Thyroid gland (tissue), 4 donors: ENCODE measurements at regions not wholly inside any gene's neighbourhood (a gene's known extent, or its start where the extent isn't known, plus 50 kb on each side); places are given as distances from the start of the nearest gene placed in this dataset.
"Not testable (repeated sequence)": the region's sequence is repeated elsewhere in the genome, so short reads cannot be mapped to it uniquely, and the experiment has no call there.

Experiments used
- DNase-seq, 2 donors: peaks; one replicate each; pipeline ENCODE4 v3.0.0-alpha.2; 2019
- H3K27ac ChIP-seq, 3 donors: fragments of 200-600 bp; sonication (generic); 1 replicate in 2 of 3; 2 replicates in 1 of 3; pipeline ENCODE4 v1.5.1; 2016 to 2019; ENCODE audit warnings: mild to moderate bottlenecking in 1 of 3, moderate library complexity in 1 of 3
- H3K27me3 ChIP-seq: fragments of 200-600 bp; sonication (generic); one replicate; pipeline ENCODE4 v1.5.1; 2019
- H3K36me3 ChIP-seq, 2 donors: fragments of 200-600 bp; sonication (generic); one replicate each; pipeline ENCODE4 v1.5.1; 2016 to 2019
- H3K4me1 ChIP-seq, 2 donors: fragments of 200-600 bp; sonication (generic); one replicate each; pipeline ENCODE4 v1.5.1; 2017 to 2019
- H3K4me3 ChIP-seq, 3 donors: fragments of 200-600 bp; sonication (generic); replicated peaks in 1 of 3; 1 replicate in 2 of 3; 2 replicates in 1 of 3; pipeline ENCODE4 v1.5.1; 2016; ENCODE audit warnings: mild to moderate bottlenecking in 1 of 3
- H3K9me3 ChIP-seq: fragments of 200-600 bp; sonication (generic); one replicate; pipeline ENCODE4 v1.5.1; 2017
- POLR2A ChIP-seq, 2 donors: fragments of 450-650 bp; IDR thresholded peaks; one replicate each; pipeline ENCODE4 v1.6.1; 2017; ENCODE audit warnings: antibody characterized with exemption in 2 of 2, mild to moderate bottlenecking in 2 of 2, moderate library complexity in 1 of 2
- WGBS, 2 donors: methylation state at CpG; one replicate each; pipeline ENCODE4 v1.1.5; 2017; 5-methylcytosine and 5-hydroxymethylcytosine counted together
- intact Hi-C: fragments of 100-400 bp; cut with DNase I; formaldehyde crosslinking; loops from one replicate; pipeline ENCODE4 v1.15.1; 2023
- TF ChIP-seq, protein P1 (sequence below), 6 experiments: fragments of 200-600 bp in 3 of 6; fragments of 450-650 bp in 3 of 6; sonication (generic) in 3 of 6; IDR thresholded peaks; one replicate each; pipeline ENCODE4 v1.5.1; 2016 to 2019; ENCODE audit warnings: antibody characterized with exemption in 6 of 6, mild to moderate bottlenecking in 2 of 6, inconsistent platforms in 1 of 6, moderate library complexity in 1 of 6

DNA sequence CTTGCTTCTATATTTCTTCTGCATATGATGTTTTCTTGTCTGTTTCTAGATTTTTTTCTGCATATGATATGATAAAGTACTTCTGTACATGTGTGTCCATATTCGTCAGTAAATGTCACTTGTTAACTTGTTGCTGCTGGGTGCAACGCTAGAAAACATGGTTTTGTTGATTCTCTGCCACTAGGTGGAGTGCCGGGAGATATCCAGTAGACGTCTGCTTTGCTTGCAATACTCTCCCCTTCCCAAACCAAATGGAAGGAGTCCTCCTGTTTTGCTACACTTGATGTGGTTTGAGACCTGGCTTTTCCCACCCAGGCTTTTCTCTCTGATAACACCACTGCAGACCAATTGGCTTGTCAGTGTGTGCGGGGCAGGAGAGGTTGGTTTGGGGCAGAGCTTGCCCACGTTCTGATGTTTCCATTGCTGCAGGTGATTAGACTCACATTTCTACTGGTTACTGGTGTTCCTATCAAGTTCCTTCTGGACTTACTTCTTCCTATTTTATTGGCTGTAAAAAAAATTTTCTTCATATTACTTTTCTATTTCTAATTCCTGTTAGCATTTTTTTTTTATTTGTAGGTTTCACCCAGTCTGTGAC is 900.0 kb upstream of the CDH10 start:
- no peak overlapping the region for H3K4me3 ChIP-seq
- intact Hi-C loops, result no loop called here
- H3K27ac ChIP-seq, result no peak overlapping the region
- no peak for DNase-seq
- TF ChIP-seq POLR2A (IDR thresholded peaks at IDR 0.05), result no peak
- TF ChIP-seq, protein P1, sequence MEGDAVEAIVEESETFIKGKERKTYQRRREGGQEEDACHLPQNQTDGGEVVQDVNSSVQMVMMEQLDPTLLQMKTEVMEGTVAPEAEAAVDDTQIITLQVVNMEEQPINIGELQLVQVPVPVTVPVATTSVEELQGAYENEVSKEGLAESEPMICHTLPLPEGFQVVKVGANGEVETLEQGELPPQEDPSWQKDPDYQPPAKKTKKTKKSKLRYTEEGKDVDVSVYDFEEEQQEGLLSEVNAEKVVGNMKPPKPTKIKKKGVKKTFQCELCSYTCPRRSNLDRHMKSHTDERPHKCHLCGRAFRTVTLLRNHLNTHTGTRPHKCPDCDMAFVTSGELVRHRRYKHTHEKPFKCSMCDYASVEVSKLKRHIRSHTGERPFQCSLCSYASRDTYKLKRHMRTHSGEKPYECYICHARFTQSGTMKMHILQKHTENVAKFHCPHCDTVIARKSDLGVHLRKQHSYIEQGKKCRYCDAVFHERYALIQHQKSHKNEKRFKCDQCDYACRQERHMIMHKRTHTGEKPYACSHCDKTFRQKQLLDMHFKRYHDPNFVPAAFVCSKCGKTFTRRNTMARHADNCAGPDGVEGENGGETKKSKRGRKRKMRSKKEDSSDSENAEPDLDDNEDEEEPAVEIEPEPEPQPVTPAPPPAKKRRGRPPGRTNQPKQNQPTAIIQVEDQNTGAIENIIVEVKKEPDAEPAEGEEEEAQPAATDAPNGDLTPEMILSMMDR (IDR thresholded peaks at IDR 0.05), result peak in 1 of 6 experiments; percentile 31
- no peaks in the 10 kb centered on the region for H3K36me3 ChIP-seq
- H3K9me3 ChIP-seq, result no peaks in the 10 kb centered on the region
- no peaks in the 10 kb centered on the region for H3K4me1 ChIP-seq
- no peaks in the 10 kb centered on the region for H3K27me3 ChIP-seq
- 27% methylated on average over 6 of the region's 6 CpGs for WGBS, 2 donors

- H3K27ac ChIP-seq, result no peak overlapping the region
- no peaks in the 10 kb centered on the region for H3K4me1 ChIP-seq
- H3K27me3 ChIP-seq, result no peaks in the 10 kb centered on the region
- intact Hi-C loops, result no loop called here
- H3K36me3 ChIP-seq, result no peaks in the 10 kb centered on the region
- no peak for DNase-seq
- TF ChIP-seq, protein P1 (IDR thresholded peaks at IDR 0.05), result no peak
- no peak for TF ChIP-seq POLR2A (IDR thresholded peaks at IDR 0.05)
- no peaks in the 10 kb centered on the region for H3K9me3 ChIP-seq
- no peak overlapping the region for H3K4me3 ChIP-seq
- WGBS, 2 donors, result 90 to 93% methylated on average over 2 of the region's 2 CpGs
These were observed 895.9 kb upstream of the CDH10 start for GRCh38 chr5:25540628-25541027.

DNA sequence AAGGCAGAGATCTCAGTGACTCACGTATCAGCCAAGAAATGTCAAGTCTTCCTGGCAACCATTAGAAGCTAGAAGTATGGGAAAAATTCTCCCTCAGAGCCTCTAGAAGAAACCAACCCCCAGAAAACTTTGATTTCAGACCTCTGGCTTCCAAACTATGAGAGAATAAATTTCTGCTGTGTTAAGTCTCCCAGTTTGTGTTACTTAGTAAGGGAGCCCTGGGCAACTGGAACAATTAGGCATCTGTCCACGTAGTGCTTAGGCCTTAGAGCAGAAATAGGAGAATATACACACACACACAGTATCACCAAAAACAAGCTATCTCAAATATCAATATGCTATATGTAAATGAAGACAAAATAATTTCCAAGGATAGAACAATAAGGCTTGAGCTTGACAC is 894.8 kb upstream of the CDH10 start:
- no peak for TF ChIP-seq POLR2A (IDR thresholded peaks at IDR 0.05)
- TF ChIP-seq, protein P1 (IDR thresholded peaks at IDR 0.05), result no peak
- H3K27ac ChIP-seq, result no peak overlapping the region
- intact Hi-C loops, result no loop called here
- H3K9me3 ChIP-seq, result no peaks in the 10 kb centered on the region
- no peaks in the 10 kb centered on the region for H3K36me3 ChIP-seq
- H3K4me1 ChIP-seq, result no peaks in the 10 kb centered on the region
- DNase-seq, result no peak
- H3K27me3 ChIP-seq, result no peaks in the 10 kb centered on the region
- no peak overlapping the region for H3K4me3 ChIP-seq
- 56 to 72% methylated on average over 2 of the region's 2 CpGs for WGBS, 2 donors

GRCh38 chr5:25536461-25536860 is 891.7 kb upstream of the CDH10 start:
- H3K9me3 ChIP-seq, H3K36me3 ChIP-seq, H3K27me3 ChIP-seq, H3K27ac ChIP-seq, intact Hi-C loops, H3K4me3 ChIP-seq, H3K4me1 ChIP-seq, DNase-seq: not testable (repeated sequence)
- WGBS, 2 donors, result 68 to 70% methylated on average over 6 of the region's 6 CpGs

DNA sequence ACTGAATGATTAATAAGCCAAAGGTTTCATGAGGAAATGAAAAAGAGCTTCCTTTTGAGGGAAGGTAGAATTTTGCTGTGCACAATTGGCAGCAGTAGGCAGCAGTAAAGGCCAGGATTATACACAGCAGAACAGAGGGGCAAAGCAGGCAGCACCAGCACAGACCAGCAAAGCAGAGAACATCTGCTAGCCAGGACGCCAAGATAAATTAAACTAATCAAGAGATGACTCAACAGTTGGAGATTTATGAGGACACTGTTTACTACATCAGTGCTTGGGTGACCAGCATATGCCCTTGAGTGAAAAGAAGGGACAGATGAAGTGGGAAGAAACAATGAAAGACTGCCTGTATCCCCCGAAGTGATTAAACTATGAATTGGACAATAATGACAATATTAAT is 871.4 kb upstream of the CDH10 start:
- H3K36me3 ChIP-seq, result no peaks in the 10 kb centered on the region
- H3K4me1 ChIP-seq, result no peaks in the 10 kb centered on the region
- WGBS, 2 donors, result 67 to 78% methylated on average over 2 of the region's 2 CpGs
- no peak for DNase-seq
- no peak overlapping the region for H3K4me3 ChIP-seq
- no peak overlapping the region for H3K27ac ChIP-seq
- TF ChIP-seq, protein P1 (IDR thresholded peaks at IDR 0.05), result no peak
- no peak for TF ChIP-seq POLR2A (IDR thresholded peaks at IDR 0.05)
- intact Hi-C loops, result no loop called here
- H3K9me3 ChIP-seq, result no peaks in the 10 kb centered on the region
- H3K27me3 ChIP-seq, result no peaks in the 10 kb centered on the region

- Histone ChIP-seq H3K27me3 (no peaks in the 10 kb centered on the region), H3K27ac (no peak overlapping the region), H3K36me3 (no peaks in the 10 kb centered on the region), H3K4me3 (no peak overlapping the region), H3K4me1 (no peaks in the 10 kb centered on the region), H3K9me3 (no peaks in the 10 kb centered on the region)
- intact Hi-C loops, result no loop called here
- no peak for DNase-seq
- 73 to 86% methylated on average over 2 of the region's 2 CpGs for WGBS, 2 donors
- TF ChIP-seq, protein P1 (IDR thresholded peaks at IDR 0.05), result no peak
- no peak for TF ChIP-seq POLR2A (IDR thresholded peaks at IDR 0.05)
These were observed 870.7 kb upstream of the CDH10 start for GRCh38 chr5:25515525-25515924.

DNA sequence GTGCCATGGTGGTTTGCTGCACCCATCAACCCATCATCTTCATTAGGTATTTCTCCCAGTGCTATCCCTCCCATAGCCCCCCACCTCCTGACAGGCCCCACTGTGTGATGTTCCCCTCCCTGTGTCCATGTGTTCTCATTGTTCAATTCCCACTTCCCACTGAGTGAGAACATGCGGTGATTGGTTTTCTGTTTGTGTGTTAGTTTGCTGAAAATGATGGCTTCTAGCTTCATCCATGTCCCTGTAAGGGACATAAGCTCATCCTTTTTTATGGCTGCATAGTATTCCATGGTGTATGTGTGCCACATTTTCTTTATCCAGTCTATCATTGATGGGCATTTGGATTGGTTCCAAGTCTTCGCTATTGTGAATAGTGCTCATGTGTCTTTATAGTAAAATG is 865.9 kb upstream of the CDH10 start:
- H3K4me1 ChIP-seq, intact Hi-C loops, H3K27ac ChIP-seq, H3K27me3 ChIP-seq, H3K9me3 ChIP-seq, H3K36me3 ChIP-seq, DNase-seq, H3K4me3 ChIP-seq: not testable (repeated sequence)
- 94 to 98% methylated on average over 2 of the region's 2 CpGs for WGBS, 2 donors

- H3K27ac ChIP-seq, H3K9me3 ChIP-seq, intact Hi-C loops, H3K36me3 ChIP-seq, H3K4me3 ChIP-seq, H3K4me1 ChIP-seq, H3K27me3 ChIP-seq, DNase-seq: not testable (repeated sequence)
- WGBS, 2 donors, result 95 to 98% methylated on average over 4 of the region's 4 CpGs
These were observed 863.2 kb upstream of the CDH10 start for GRCh38 chr5:25508011-25508410.
